OCI-LY7 (cell line): ENCODE measurements at regions not wholly inside any gene's neighbourhood (a gene's known extent, or its start where the extent isn't known, plus 50 kb on each side); places are given as distances from the start of the nearest gene placed in this dataset.

ENCODE experiments used
- CTCF ChIP-seq: fragments of 200-600 bp; sonication (generic); conservative IDR thresholded peaks from 2 replicates; pipeline ENCODE4 v1.5.1; 2014; ENCODE audit warnings: mild to moderate bottlenecking, antibody characterized with exemption, low read length, moderate library complexity, mixed read lengths
- EZH2phosphoT487 ChIP-seq: fragments of 200-600 bp; sonication (generic); IDR thresholded peaks from 2 replicates; pipeline ENCODE4 v1.6.1; 2018; ENCODE audit warnings: low read depth, borderline replicate concordance, mild to moderate bottlenecking, mixed run types, antibody characterized with exemption, low read length, moderate library complexity, mixed read lengths

GRCh38 chr6:41408982-41409381 is 73.6 kb downstream of the NCR2 start:
- TF ChIP-seq CTCF (no peak), EZH2phosphoT487 (no peak)
